ENCODE measurements at regions not wholly inside any gene's neighbourhood (a gene's known extent, or its start where the extent isn't known, plus 50 kb on each side); places are given as distances from the start of the nearest gene placed in this dataset.

- Histone ChIP-seq H3K79me2 (ENCODE audit: insufficient read depth) (no peaks in the 10 kb centered on the region), H4K20me1 (ENCODE audit: insufficient read depth) (no peaks in the 10 kb centered on the region), H3K9ac (no peak overlapping the region), H3K9me2 (no peaks in the 10 kb centered on the region), H3K4me1 (ENCODE audit: control insufficient read depth in 1 of 2, insufficient read depth in 2 of 2, low read depth in 1 of 2, low read length in 1 of 2) (no peaks in the 10 kb centered on the region), H3K27me3 (ENCODE audit: insufficient read depth) (no peaks in the 10 kb centered on the region), H3K36me3 (replicated peaks in 1 of 2; ENCODE audit: control insufficient read depth in 1 of 2, insufficient read depth in 2 of 2, low read length in 1 of 2) (no peaks in the 10 kb centered on the region), H3K4me3 (ENCODE audit: low read depth in 2 of 2, low read length in 1 of 2) (no peak overlapping the region), H3K27ac (ENCODE audit: low read depth in 2 of 2, low read length in 1 of 2) (no peak overlapping the region), H3K4me2 (no peak overlapping the region), H3K9me3 (no peaks in the 10 kb centered on the region), H2AFZ (ENCODE audit: low read depth) (no peak overlapping the region), H3F3A (replicated peaks; ENCODE audit: insufficient read depth) (no peaks in the 10 kb centered on the region)
- ChIA-PET POLR2A (no interaction called here), CTCF (interaction anchor here (0.6 to 2.5 kb wide), 16 partner anchors 9 to 899 kb away, joined by 3 to 11 read pairs (median 4); no protein-coding TSS in a partner anchor)
- DNase-seq, result no peak
- TF ChIP-seq MEF2A (IDR thresholded peaks at IDR 0.05; ENCODE audit: borderline replicate concordance, low read depth), result no peak
- TF ChIP-seq GATA2 (CRISPR knock-in tag; IDR thresholded peaks at IDR 0.05), result no peak
- TF ChIP-seq, protein P1, sequence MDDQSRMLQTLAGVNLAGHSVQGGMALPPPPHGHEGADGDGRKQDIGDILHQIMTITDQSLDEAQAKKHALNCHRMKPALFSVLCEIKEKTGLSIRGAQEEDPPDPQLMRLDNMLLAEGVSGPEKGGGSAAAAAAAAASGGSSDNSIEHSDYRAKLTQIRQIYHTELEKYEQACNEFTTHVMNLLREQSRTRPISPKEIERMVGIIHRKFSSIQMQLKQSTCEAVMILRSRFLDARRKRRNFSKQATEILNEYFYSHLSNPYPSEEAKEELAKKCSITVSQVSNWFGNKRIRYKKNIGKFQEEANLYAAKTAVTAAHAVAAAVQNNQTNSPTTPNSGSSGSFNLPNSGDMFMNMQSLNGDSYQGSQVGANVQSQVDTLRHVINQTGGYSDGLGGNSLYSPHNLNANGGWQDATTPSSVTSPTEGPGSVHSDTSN (IDR thresholded peaks at IDR 0.05), result no peak
- TF ChIP-seq TEAD4 (IDR thresholded peaks at IDR 0.05; ENCODE audit: borderline replicate concordance, insufficient read depth), result no peak
- TF ChIP-seq YY1 (IDR thresholded peaks at IDR 0.05; ENCODE audit: low read depth), result no peak
- TF ChIP-seq RCOR1 (IDR thresholded peaks at IDR 0.05; ENCODE audit: low read length), result no peak
- no peak for TF ChIP-seq NRF1 (IDR thresholded peaks at IDR 0.05; ENCODE audit: low read depth, low read length)
- TF ChIP-seq TAF1 (IDR thresholded peaks at IDR 0.05; ENCODE audit: borderline replicate concordance, low read depth, low read length), result no peak
- no peak for TF ChIP-seq RAD21 (IDR thresholded peaks at IDR 0.05; ENCODE audit: low read length)
- no peak for TF ChIP-seq FOXJ3 (CRISPR knock-in tag; IDR thresholded peaks at IDR 0.05)
- TF ChIP-seq IRF3 (IDR thresholded peaks at IDR 0.05; ENCODE audit: low read depth, low read length), result no peak
- TF ChIP-seq FOSL2 (IDR thresholded peaks at IDR 0.05; ENCODE audit: borderline replicate concordance, low read depth), result no peak
- TF ChIP-seq REST (IDR thresholded peaks at IDR 0.05; ENCODE audit: low read depth, low read length), result no peak
- TF ChIP-seq MXI1 (IDR thresholded peaks at IDR 0.05; ENCODE audit: low read depth, low read length), result no peak
- no peak for TF ChIP-seq FOXM1 (IDR thresholded peaks at IDR 0.05; ENCODE audit: low read depth)
- WGBS (ENCODE audit: low lambda C conversion rate), result 45% methylated on average over 9 of the region's 12 CpGs
Measured at GRCh38 chr2:71872466-71873051, 275.1 kb downstream of the CYP26B1 start.

Measured in SK-N-SH (cell line).